GM18867 (cell line): ENCODE measurements at regions not wholly inside any gene's neighbourhood (a gene's known extent, or its start where the extent isn't known, plus 50 kb on each side); places are given as distances from the start of the nearest gene placed in this dataset.
"Not testable (repeated sequence)": the region's sequence is repeated elsewhere in the genome, so short reads cannot be mapped to it uniquely, and the experiment has no call there.

Experiments used
- ATAC-seq: cut with Tn5 transposase; IDR thresholded peaks from one replicate; pipeline ENCODE4 v1.9.1; 2021; ENCODE audit warnings: mild to moderate bottlenecking, moderate library complexity; ENCODE audit not compliant: unreplicated experiment

DNA sequence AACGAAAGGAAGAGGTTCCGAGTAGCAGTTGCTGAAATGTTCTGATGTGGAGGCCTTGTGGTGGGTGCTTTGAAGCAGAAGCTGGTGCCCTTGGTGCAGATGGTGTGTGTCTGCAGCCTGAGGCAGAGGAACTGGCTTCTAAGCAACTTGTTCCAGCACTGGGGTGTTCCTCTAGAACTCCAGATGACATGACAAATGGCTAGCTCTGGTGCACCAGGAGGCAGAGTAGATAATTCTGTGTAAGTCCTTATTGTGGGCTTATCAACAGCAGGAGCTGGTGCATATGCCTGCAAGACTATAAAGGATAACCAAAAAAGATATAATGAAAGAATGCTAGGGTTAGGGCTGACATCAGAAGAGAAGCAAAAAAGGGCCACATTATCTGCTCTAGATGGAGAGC, 76.5 kb downstream of the ARL5B start:
- no peak for ATAC-seq

DNA sequence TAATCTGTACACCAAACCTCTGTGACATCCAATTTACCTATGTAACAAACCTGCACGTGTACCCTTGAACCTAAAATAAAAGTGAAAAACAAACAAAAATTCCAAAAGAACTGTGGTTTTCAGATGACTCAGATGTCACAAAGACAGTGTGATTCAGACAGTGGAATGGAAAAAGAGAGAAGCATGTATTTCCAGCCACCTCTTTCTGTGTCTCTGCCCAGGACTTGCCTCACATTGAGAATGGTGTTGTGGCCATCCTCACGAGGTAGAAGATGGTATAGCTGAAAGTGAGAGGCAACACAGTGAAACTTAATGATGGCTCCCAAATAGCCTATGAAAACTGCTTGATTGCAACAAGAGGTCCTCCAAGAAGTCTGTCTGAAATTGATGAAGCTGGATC, 78.0 kb downstream of the ARL5B start:
- ATAC-seq: no peak

DNA sequence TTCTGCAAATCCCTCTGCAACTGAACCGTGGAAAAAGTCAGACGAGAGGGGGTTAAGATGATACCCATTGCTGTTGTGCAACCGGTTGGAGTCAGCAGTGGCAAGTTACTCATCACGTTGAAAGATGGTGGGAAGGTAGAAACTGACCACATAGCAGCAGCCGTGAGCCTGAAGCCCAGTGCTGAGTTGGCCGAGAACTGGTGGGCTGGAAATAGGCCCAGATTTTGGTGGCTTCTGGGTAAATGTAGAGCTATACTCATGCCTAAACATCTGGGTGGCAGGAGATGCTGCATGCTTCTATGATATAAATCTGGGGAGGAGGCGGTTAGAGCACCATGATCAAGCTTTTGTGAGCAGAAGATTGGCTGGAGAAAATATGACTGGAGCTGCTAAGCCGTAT, 78.6 kb downstream of the ARL5B start:
- no peak for ATAC-seq

DNA sequence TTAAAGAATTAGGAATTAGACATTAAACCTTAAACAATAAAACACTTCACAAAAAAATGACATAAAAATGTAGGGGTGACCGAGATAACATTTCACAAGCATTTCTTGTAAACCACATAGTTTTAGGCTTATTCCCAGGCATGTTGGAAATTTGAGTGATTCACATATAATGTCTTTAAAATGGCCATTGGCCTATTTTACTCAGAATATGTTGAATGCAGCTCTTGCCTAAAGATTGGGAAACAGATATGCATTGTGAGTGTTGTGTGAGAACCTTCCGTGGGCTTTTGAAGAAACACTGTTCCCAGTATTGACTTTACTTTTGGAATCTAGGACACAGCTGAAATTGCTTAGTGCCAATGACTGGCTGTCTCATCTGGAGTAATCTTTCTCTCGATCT, 79.6 kb downstream of the ARL5B start:
- no peak for ATAC-seq

DNA sequence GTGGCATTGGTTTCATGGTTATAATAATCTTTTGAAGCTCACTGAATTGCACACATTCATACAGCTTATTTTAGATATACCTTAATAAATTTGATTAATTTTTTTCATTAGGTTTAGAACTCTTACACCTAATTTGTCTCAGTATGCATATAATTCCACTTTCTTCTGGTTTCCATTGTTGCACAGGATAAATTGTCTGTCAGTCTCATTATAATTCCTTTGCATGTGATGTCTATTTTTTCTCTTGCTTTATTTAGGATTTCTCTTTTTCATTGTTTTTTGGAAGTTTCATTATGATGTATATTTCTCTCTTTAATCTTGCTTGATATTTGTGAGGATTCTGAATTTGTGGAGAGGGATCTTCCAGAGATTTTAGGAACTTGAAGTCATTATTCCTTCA, 84.7 kb downstream of the ARL5B start:
- ATAC-seq: no peak

DNA sequence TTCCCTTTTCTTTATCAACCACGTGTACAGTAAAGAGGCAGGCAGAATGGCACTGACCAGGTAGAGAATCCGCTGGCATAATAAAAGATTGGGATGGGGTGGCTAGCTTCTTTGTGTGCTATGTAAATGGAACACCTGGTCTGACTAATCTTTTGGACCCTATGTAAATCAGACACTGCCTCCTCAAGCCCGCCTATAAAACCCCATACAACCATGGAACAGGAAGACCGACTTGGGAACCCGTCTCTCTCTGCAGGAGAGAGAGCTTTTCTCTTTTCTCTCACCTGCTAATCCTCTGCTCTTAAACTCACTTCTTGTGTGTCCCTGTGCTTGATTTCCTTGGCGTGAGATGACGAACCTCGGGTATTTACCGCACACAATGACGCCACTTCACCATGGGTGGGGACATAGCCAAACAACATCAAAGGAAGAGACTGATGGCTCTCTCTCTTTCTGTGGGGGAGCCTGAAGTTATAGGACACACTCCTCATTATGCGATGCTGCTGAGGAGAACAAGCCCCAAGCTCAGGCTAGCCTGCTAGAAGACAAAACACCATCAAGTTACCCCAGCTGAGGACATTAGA, 94.2 kb downstream of the ARL5B start:
- ATAC-seq: no peak

DNA sequence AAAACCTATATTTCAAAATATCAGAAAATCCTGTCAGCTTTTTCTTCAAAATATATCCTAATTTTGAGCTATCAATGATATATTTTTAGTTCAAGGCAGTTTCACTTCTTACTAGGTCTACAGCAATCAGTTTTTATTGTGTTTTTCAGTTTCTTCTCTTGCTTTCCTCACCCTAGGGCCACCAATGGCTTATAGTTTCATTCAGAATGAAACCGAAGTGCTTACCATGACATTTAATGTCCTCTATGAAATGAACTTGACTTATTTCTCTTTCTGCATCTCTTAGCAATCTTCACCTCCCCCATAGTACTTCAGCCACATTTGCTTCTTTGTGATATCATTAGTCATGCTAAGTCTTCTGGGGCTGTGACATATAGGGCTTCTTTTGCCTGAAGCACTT, 100.3 kb downstream of the ARL5B start:
- ATAC-seq: peak; percentile 89

DNA sequence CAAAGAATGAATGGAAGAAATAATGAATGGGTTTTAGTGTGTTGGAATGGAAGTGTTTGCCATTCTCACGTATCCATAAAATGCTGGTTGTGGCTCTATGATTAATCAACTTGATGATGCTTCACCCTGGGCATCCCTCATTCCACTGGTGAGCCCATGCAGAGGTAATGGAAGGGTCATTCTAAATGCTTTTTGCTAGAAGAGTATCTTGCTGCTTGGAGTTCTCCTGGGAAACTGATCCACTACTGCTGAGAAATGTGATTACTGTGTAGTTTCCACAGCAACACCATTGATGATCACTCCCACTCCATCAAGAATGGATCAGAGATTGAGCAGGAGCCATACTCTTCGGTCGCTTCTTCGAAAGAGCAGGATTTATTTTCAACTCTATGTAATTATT, 101.6 kb downstream of the ARL5B start:
- ATAC-seq: no peak

DNA sequence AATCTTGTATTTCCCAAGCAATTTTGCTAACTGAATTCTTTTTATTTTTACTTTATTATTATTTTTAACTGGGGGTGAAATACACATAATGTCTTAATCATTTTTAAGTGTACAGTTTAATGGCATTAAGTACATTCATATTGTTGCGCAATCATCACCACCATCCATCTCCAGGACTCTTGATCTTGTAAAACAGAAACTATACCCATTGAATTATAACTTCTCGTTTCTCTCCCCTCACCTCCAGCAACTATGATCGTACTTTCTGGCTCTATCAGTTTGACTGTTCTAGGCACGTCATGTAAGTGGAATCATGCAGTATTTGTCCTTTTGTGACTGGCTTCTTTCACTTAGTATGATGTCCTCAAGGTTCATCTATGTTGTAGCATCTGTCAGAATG, 108.8 kb downstream of the ARL5B start:
- ATAC-seq: no peak

DNA sequence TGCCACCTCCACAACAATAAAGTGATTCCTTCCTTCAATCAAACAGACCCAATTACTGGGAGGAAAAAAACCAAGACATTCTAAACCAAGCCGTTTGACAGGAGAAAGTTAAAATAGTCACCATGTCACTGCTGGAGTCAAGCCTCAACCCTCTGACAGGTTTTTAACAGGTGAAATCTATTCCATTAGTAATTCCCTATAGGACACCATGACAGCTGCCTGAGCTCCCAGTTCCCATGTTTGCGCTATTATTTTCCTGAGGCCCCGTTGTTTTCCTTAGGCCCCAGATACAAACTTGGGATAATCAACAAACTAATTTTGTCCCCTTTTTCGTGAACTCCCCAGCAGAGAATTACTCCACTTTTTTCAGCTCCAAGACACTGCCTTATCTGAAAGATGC, 113.9 kb downstream of the ARL5B start:
- ATAC-seq: no peak

DNA sequence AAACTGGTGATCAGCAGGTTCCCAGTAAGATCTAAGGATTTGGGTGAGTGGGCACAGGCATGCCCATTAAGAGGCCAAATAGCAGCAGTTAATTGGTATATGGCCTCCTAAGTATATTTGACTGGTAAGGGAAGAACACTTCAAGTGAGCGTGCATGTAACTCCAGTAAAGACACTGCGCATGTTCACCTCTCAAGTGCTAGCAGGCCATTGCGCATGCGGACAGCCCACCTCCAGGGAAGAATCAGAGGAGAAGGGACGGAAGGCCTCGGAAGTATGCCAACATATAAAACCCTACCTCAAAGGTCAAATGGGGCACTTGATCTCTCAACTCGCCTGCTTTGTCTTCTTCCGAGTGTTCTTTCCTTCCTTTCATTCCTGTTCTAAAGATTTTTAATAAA, 118.0 kb downstream of the ARL5B start:
- ATAC-seq: no peak

DNA sequence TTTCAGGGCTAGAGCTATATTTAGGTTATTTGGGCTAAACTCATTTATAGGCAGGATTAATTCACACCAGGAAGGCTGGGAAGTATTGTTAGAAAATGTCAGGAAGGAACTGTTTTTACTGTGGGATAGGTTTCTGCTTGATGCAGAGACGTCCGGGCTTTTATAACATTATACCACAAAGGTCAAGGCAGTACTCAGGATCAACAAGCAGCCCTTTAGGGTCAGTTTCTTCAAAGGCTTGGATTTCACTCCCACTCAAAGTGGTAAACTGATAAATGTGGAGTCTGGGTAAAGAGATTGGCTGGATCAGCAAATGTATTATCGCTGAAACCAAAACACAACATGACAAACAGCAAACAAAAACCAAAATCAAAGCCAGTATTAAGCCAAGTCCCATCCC, 127.2 kb downstream of the ARL5B start:
- ATAC-seq: no peak

DNA sequence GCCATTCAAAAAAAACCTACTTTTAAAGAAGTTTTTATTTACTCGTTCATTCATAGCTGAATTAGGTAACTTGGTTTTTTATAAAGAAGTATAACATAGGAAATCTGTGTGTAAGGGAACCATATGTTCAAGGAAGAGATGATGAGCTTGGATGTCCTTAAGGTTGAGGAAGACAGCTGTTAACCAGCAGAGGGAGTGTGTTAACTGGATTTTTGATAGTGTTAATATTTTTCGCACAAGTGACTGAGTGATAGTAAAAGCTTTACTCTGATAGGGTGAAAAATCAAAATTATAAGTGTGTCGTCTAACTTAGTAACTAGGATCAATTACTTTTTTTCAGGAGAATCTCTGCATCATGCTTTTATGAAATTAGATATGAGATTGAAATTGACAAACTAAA, 134.7 kb downstream of the ARL5B start:
- no peak for ATAC-seq

DNA sequence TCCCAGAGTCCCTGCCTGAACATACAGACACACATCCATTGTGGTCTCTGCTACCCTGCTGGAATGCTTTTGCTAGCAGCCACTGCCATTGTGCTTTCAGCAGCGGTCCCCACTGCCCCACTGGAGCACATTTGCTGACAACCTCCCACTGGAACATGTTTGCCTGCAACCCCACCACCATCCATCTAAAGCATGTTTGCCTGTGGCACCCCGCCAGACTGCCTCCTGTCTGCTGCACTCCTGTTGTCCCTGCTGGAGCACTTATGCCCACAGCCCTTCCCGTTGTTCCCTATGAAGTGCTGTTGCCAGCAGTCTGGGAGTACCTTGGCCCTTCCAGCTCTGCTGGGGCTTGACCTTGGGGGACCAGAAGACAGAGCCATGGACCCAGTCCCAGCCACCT, 136.3 kb downstream of the ARL5B start:
- ATAC-seq: no peak

DNA sequence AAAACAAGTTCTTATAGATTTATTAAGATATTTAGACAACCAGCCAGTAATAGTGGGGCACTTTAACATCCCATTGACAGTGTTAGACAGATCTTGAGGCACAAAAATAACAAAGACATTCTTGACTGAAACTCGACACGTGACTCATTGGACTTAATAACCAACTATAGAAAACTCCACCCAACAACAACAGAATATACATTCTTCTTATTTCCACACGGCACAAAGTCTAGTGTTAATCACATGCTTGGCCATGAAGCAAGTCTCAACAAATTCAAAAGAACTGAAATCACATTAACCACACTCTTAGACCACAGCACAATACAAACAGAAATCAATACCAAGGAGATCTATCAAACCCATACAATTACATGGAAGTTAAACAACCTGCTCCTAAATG, 138.1 kb downstream of the ARL5B start:
- no peak for ATAC-seq

DNA sequence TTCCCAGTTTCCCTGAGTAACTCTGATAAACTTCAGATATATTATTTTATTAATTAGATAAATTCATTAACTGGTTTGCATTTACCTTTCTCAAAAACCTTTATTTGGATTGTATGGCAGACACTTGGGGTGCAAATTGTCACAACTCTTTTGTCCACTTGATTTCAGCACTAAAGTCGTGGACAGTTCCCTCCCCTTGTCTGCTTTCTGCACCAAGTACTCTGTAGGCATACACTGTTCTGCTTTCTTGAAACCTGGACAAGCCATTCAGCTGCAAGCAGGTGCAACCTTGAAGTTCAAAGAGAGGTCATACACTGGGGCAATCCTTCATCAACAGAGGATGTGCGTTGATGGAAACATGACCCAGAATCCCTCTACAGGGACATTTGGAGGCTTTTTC, 162.9 kb downstream of the ARL5B start:
- ATAC-seq: no peak

DNA sequence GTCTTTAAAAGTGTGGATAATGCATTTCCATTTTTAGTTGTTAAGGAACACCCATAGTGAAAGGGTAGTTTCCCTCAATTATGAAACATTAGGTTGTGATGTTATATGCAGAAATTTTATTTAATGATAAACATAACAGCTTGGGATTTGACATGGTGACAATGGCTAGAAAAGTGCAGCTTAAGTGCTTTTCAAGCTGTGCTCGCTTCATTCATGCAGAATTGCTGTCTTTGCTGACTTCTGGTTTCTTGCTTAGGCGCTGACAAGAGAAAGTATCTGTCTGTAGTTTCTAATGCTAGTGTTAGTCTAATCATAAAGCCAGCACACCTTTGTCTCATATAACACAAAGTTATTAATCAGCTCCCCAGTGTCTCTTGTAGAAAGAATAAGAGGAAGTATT, 170.0 kb downstream of the ARL5B start:
- ATAC-seq: no peak

DNA sequence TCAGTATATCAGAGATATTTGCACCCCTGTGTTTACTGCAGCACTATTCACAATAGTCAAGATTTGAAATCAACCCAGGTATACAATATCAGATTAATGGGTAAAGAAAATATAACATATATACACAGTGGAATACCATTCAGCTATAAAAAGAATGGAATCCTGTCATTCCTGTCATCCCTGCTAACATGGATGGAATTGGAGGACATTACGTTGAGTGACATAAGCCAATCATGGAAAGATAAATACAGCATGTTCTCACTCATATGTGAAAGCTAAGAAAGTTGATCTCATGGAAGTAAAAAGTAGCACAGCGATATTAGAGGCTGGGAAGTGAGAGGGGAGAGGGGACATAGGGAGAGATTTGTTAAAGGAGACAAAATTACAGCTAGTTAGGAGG, 171.0 kb downstream of the ARL5B start:
- ATAC-seq: no peak

DNA sequence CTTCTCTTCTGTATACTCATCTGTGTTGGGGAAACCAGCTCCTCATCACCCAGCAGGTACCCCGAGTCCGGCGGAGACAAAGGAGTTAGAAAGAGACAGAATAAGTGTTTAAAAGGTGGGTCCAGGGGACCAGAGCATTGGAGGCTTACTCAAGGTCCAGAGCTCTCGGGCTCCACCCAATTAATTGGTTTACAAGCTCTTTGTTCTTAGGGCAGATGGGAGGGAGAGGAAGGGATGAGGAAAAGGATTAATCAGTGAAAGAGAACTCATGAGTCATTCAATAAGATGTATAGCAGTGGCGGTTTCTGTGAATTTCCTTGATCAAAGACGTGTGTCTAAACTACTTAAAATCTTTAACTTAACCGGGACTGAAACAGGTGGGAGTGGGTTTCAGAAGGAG, 192.0 kb upstream of the MALRD1 start:
- not testable (repeated sequence) for ATAC-seq

DNA sequence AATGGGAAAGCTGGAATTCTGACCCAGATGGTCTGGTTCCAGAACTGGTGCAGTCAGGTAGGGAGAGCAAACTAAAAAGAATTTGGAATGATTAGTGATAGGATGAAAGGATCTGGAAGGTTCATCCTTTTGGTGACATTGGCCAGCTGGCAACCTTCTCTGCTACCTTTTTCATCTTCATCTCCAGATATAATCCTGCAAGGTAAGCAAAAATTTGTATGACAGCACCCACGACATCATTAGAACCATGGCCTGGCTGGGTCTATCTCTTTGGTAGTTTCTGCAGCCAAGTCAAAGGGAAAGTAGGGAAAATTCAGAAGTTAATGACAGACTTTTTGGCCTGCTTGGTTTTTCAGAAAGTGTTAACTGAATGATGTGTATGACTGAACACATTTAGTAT, 188.9 kb upstream of the MALRD1 start:
- ATAC-seq: no peak

DNA sequence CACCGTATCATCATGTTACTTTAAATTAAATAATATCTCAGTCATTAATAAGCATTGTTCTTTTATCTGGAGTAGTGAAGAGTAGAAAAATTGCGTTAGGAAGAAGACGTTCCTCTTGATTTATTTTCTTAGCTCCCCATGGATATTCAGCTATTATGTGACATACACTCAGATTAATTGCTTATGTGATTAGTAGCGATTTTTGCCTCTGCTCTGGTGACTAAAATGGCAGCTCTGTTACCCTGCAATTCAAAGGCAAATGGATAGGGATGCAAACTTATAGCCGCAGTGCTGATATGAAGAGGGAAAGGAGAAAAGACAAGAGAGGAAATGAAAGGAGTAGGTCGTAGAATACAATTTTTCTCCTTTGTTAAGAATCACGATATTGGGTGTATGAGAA, 188.4 kb upstream of the MALRD1 start:
- ATAC-seq: no peak

DNA sequence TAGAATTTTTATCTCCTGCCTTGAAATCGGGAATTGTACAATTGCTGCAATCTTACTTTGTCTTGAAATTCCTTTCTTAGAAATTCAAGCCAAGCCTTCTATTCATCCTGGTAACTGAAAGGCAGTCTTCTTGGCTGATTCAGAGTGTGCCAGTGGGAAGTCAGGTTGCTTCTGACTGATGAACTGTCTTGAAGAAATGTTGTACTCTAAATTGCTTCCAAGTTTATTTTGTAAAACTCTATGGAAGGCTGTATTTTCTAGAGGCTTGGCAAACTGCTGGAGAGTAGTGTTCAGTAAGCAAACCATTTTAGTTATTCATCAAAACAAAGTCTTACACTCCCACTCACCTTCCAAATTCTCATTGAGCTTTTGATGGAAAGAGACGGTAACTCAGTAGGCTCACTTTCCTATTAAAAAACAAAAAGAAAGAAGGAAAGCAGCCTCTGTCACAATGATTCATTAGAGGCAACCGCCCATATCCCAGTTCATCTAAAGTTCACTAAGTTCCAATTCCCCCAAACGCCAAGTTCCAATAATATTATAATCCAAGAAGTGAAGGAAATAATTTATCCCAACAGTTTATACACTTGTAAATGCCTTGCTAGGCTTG, 187.9 kb upstream of the MALRD1 start:
- no peak for ATAC-seq

DNA sequence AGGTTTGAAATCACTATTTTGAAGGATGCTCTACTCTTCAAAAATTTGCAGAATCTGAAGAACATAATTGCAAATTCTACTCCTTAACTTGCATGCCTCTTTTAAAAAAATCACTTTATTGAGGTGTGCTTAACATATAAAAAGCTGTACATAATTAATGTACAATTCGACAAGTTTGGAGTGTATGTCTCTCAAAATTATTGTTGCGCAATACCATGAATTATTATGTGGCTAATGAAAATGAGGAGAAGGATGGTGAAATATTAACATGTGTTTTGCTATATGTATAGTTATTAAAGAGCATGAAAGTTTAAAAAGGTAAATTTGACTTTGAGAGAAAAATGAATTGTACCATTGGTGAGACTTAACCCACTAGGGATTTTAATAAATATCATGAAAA, 187.2 kb upstream of the MALRD1 start:
- ATAC-seq: no peak
